Endodermal cell (in vitro differentiated cells): ENCODE measurements at regions not wholly inside any gene's neighbourhood (a gene's known extent, or its start where the extent isn't known, plus 50 kb on each side); places are given as distances from the start of the nearest gene placed in this dataset.

Experiments
- DNase-seq: peaks from one replicate; pipeline ENCODE4 v3.0.0-alpha.2; 2017
- H3K27ac ChIP-seq: 2 replicates; pipeline ENCODE4 v1.5.1; 2013; ENCODE audit warnings: mild to moderate bottlenecking, low read depth, low read length, moderate library complexity
- H3K27me3 ChIP-seq: 2 replicates; pipeline ENCODE4 v1.6.1; 2013; ENCODE audit warnings: mild to moderate bottlenecking, low read length, moderate library complexity; ENCODE audit not compliant: insufficient read depth, control insufficient read depth, poor library complexity, severe bottlenecking
- H3K36me3 ChIP-seq: 2 replicates; pipeline ENCODE4 v1.7.0; 2013; ENCODE audit warnings: mild to moderate bottlenecking, low read length, moderate library complexity; ENCODE audit not compliant: control insufficient read depth, insufficient read depth
- H3K4me1 ChIP-seq: one replicate; pipeline ENCODE4 v1.7.0; 2013; ENCODE audit warnings: low read length; ENCODE audit not compliant: control insufficient read depth, insufficient read depth
- H3K4me3 ChIP-seq: 2 replicates; pipeline ENCODE4 v1.5.1; 2013; ENCODE audit warnings: mild to moderate bottlenecking, low read length, moderate library complexity
- H3K9ac ChIP-seq: 2 replicates; pipeline ENCODE4 v1.6.1; 2013; ENCODE audit warnings: mild to moderate bottlenecking, low read length, moderate library complexity; ENCODE audit not compliant: poor library complexity, severe bottlenecking; ENCODE audit errors: extremely low read depth
- H3K9me3 ChIP-seq: 2 replicates; pipeline ENCODE4 v1.6.1; 2013; ENCODE audit warnings: mild to moderate bottlenecking, low read length, moderate library complexity; ENCODE audit not compliant: control insufficient read depth
- H3K27ac Mint-ChIP-seq: 2 replicates; pipeline ENCODE4 v1.8.0; 2020; ENCODE audit warnings: mixed read lengths
- H3K27me3 Mint-ChIP-seq: 2 replicates; pipeline ENCODE4 v1.8.0; 2021; ENCODE audit warnings: mild to moderate bottlenecking, mixed read lengths; ENCODE audit not compliant: insufficient read depth
- H3K36me3 Mint-ChIP-seq: 2 replicates; pipeline ENCODE4 v1.8.0; 2020; ENCODE audit warnings: low read depth, mixed read lengths
- H3K4me1 Mint-ChIP-seq: 2 replicates; pipeline ENCODE4 v1.8.0; 2020; ENCODE audit warnings: mixed read lengths
- H3K4me3 Mint-ChIP-seq: 2 replicates; pipeline ENCODE4 v1.8.0; 2020; ENCODE audit warnings: mild to moderate bottlenecking, moderate library complexity, mixed read lengths
- H3K9me3 Mint-ChIP-seq: 2 replicates; pipeline ENCODE4 v1.8.0; 2020; ENCODE audit warnings: mild to moderate bottlenecking, mixed read lengths
- WGBS, 2 experiments: methylation state at CpG; one replicate each; pipeline versions ENCODE4 v1.1.5 to v1.1.7; 2013; ENCODE audit warnings: missing lambda C conversion rate in 2 of 2, mixed read lengths in 1 of 2; ENCODE audit not compliant: insufficient coverage in 1 of 2, insufficient read length in 1 of 2; 5-methylcytosine and 5-hydroxymethylcytosine counted together
- TF ChIP-seq, protein P1 (sequence below): fragments of 200-600 bp; sonication (generic); conservative IDR thresholded peaks from 2 replicates; pipeline ENCODE4 v1.5.0; 2021; ENCODE audit warnings: antibody characterized with exemption, mild to moderate bottlenecking

- Histone ChIP-seq H3K27ac (no peak overlapping the region), H3K4me1 (no peaks in the 10 kb centered on the region), H3K36me3 (no peaks in the 10 kb centered on the region), H3K9me3 (no peaks in the 10 kb centered on the region), H3K27me3 (no peaks in the 10 kb centered on the region), H3K9ac (no peak overlapping the region), H3K4me3 (no peak overlapping the region)
- TF ChIP-seq, protein P1, sequence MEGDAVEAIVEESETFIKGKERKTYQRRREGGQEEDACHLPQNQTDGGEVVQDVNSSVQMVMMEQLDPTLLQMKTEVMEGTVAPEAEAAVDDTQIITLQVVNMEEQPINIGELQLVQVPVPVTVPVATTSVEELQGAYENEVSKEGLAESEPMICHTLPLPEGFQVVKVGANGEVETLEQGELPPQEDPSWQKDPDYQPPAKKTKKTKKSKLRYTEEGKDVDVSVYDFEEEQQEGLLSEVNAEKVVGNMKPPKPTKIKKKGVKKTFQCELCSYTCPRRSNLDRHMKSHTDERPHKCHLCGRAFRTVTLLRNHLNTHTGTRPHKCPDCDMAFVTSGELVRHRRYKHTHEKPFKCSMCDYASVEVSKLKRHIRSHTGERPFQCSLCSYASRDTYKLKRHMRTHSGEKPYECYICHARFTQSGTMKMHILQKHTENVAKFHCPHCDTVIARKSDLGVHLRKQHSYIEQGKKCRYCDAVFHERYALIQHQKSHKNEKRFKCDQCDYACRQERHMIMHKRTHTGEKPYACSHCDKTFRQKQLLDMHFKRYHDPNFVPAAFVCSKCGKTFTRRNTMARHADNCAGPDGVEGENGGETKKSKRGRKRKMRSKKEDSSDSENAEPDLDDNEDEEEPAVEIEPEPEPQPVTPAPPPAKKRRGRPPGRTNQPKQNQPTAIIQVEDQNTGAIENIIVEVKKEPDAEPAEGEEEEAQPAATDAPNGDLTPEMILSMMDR = no peak
- no peaks in the 10 kb centered on the region for H3K4me1 Mint-ChIP-seq
- H3K27me3 Mint-ChIP-seq = no peaks in the 10 kb centered on the region
- WGBS, 2 experiments = 89 to 100% methylated on average over 1 to 2 of the region's 2 CpGs
- H3K36me3 Mint-ChIP-seq = no peaks in the 10 kb centered on the region
- H3K27ac Mint-ChIP-seq = no peak overlapping the region
- no peak overlapping the region for H3K4me3 Mint-ChIP-seq
- no peak for DNase-seq
- H3K9me3 Mint-ChIP-seq = peaks cover 4% of the 10 kb centered on the region
These were observed 328.1 kb downstream of the BTG1 start for GRCh38 chr12:91817517-91817916.

GRCh38 chr12:91813701-91814100, 331.9 kb downstream of the BTG1 start:
- no peak overlapping the region for H3K9ac ChIP-seq
- no peak overlapping the region for H3K27ac ChIP-seq
- H3K4me1 Mint-ChIP-seq = no peaks in the 10 kb centered on the region
- H3K4me1 ChIP-seq = no peaks in the 10 kb centered on the region
- no peak for DNase-seq
- H3K36me3 Mint-ChIP-seq = no peaks in the 10 kb centered on the region
- no peaks in the 10 kb centered on the region for H3K9me3 ChIP-seq
- H3K27me3 Mint-ChIP-seq = no peaks in the 10 kb centered on the region
- no peak overlapping the region for H3K27ac Mint-ChIP-seq
- H3K4me3 Mint-ChIP-seq = no peak overlapping the region
- H3K27me3 ChIP-seq = no peaks in the 10 kb centered on the region
- no peaks in the 10 kb centered on the region for H3K9me3 Mint-ChIP-seq
- H3K36me3 ChIP-seq = no peaks in the 10 kb centered on the region
- H3K4me3 ChIP-seq = no peak overlapping the region
- WGBS, 2 experiments = 83% methylated on average over 2 of the region's 3 CpGs; no CpG with 5 or more reads in 1 of the 2 experiments
- TF ChIP-seq, protein P1 = no peak

DNA sequence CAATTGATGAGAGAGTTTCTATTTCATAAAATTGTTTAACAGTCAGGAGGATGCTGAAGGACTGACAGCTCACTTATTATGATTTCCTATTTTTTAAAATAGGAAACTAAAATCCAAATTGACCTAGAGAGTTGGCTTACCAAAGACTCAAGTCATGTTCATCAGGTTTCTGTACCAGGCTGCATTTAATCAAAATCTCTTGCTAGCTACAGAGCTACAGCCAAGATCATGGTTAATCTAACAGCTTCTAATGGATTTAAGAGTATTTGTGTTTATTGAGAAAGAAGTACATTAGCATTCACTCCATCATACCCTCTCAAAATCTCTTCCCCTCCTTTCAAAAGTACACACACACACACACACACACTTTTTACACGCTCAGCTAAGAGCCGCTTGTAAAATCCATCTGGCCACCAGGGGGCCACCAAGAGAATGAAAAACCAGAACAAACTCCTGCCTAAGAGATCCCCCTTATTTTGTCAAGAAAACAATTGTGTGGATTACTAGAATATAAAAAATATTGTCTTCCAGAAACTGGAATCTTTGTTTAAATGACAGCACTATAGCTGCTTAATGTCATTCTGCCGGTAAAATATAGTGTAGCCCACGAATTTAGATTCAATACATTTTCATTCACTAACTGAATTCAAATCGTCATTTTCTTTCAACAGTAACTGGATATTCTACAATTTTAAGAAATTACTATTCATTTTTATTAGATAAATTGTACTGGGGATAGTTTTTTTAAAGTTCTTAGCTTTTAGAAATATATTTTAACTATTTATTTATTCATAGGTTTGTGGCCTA, 334.0 kb downstream of the BTG1 start:
- no peak overlapping the region for H3K4me3 Mint-ChIP-seq
- 45% methylated on average over 4 of the region's 5 CpGs; no CpG with 5 or more reads in 1 of the 2 experiments for WGBS, 2 experiments
- H3K27ac Mint-ChIP-seq = no peak overlapping the region

More for the DNA sequence above, 334.0 kb downstream of the BTG1 start:
- TF ChIP-seq, protein P1 = peak; percentile 91
- Histone ChIP-seq H3K9me3 (no peaks in the 10 kb centered on the region), H3K27me3 (no peaks in the 10 kb centered on the region), H3K27ac (no peak overlapping the region), H3K9ac (no peak overlapping the region), H3K36me3 (no peaks in the 10 kb centered on the region), H3K4me3 (no peak overlapping the region), H3K4me1 (no peaks in the 10 kb centered on the region)
- no peaks in the 10 kb centered on the region for H3K36me3 Mint-ChIP-seq
- H3K27me3 Mint-ChIP-seq = no peaks in the 10 kb centered on the region
- no peaks in the 10 kb centered on the region for H3K9me3 Mint-ChIP-seq
- no peaks in the 10 kb centered on the region for H3K4me1 Mint-ChIP-seq
- peak; percentile 94 for DNase-seq
